T-helper 1 cell treated with Interleukin-12 subunit alpha and Interleukin-12 subunit beta and Interleukin-4 antibody, amounts not matched to agents 30 μg/mL and 1 μg/mL, for 36 hours (primary cell): ENCODE measurements at regions not wholly inside any gene's neighbourhood (a gene's known extent, or its start where the extent isn't known, plus 50 kb on each side); places are given as distances from the start of the nearest gene placed in this dataset.
"Not testable (repeated sequence)": the region's sequence is repeated elsewhere in the genome, so short reads cannot be mapped to it uniquely, and the experiment has no call there.

Source experiments
- H3K27ac Mint-ChIP-seq: one replicate; pipeline ENCODE4 v1.8.0; 2021; ENCODE audit warnings: mild to moderate bottlenecking, mixed read lengths
- H3K27me3 Mint-ChIP-seq: one replicate; pipeline ENCODE4 v1.8.0; 2021; ENCODE audit warnings: low read depth, mixed read lengths
- H3K36me3 Mint-ChIP-seq: one replicate; pipeline ENCODE4 v1.8.0; 2021; ENCODE audit warnings: low read depth, mixed read lengths
- H3K4me1 Mint-ChIP-seq: one replicate; pipeline ENCODE4 v1.8.0; 2021; ENCODE audit warnings: low read depth, mixed read lengths
- H3K4me3 Mint-ChIP-seq: one replicate; pipeline ENCODE4 v1.8.0; 2021; ENCODE audit warnings: mild to moderate bottlenecking, moderate library complexity, mixed read lengths
- H3K9me3 Mint-ChIP-seq: one replicate; pipeline ENCODE4 v1.8.0; 2021; ENCODE audit warnings: mixed read lengths

DNA sequence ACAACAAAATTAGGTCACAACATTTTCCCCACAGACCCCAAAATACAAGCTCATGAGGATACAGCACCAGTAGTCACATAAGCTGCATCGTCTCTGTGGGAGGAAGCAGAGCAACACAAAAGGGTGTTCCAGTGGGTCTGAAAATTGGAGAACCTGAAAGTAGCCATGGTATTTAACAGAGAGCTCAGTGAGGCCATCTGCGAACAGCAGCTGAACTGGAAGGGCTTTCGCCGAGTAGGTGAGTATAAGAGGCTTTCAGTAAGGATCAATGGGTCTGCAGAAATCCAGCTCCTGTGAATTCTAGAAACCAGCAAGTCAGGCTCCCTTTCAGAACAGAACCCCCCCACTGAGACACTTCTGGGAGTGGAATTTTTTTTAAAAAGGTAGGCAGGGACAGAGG is 120.0 kb upstream of the RREB1 start:
- H3K27ac Mint-ChIP-seq = no peak overlapping the region
- H3K9me3 Mint-ChIP-seq = no peaks in the 10 kb centered on the region
- no peak overlapping the region for H3K4me3 Mint-ChIP-seq
- H3K36me3 Mint-ChIP-seq = no peaks in the 10 kb centered on the region
- no peaks in the 10 kb centered on the region for H3K4me1 Mint-ChIP-seq
- H3K27me3 Mint-ChIP-seq = peaks cover 19% of the 10 kb centered on the region

DNA sequence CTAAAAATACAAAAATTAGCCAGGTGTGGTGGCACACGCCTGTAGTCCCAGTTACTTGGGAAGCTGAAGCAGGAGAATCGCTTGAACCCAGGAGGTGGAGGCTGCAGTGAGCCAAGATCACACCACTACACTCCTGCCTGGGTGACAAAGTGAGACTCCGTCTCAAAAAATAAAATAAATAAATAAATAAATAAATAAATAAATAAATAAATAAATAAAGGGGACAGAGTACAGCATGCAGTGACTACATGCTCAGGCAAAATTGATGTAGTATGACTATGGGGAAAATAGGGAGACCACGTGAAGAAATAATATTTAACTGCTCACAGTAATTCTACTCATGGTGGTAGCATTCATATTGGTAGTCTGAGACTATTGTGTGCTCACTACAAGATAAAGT is 117.7 kb upstream of the RREB1 start:
- not testable (repeated sequence) for H3K9me3 Mint-ChIP-seq, H3K36me3 Mint-ChIP-seq, H3K4me3 Mint-ChIP-seq, H3K27ac Mint-ChIP-seq, H3K27me3 Mint-ChIP-seq, H3K4me1 Mint-ChIP-seq

DNA sequence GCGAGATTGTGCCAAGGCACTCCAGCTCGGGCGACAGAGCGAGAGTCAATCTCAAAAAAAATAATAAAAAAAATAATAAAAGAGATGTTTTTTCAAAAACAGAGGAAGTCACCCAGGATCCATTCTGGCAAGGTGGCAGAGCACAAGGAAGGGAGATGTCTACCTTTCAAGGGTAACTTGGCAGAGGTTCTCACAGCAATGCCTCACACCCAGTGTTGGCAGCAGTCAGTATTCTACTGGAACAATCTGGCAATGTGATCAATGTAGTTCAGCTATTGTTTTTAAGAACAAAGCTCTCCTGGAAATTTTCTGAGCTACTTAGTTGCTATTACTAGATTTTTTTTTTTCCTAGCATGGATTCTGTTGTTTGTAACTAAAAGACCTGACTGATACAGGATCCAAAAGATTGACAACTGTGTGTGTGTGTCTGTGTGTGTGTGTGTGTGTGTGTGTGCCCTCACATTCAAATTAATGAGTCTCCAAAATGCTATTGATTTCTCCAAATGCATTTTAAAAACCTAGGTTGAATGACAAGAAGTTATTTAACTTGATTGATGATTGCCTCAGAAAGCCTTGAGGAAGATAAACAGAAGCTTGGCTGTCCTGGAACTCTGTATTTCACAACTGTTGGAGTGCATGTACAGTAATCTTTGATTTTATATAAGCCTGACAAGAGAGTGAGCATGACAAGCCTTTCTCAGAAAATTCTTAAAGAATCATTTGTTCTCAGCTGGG is 114.1 kb upstream of the RREB1 start:
- H3K4me1 Mint-ChIP-seq = no peaks in the 10 kb centered on the region
- no peak overlapping the region for H3K27ac Mint-ChIP-seq
- H3K36me3 Mint-ChIP-seq = no peaks in the 10 kb centered on the region
- peaks cover 14% of the 10 kb centered on the region for H3K27me3 Mint-ChIP-seq
- no peaks in the 10 kb centered on the region for H3K9me3 Mint-ChIP-seq
- H3K4me3 Mint-ChIP-seq = no peak overlapping the region

DNA sequence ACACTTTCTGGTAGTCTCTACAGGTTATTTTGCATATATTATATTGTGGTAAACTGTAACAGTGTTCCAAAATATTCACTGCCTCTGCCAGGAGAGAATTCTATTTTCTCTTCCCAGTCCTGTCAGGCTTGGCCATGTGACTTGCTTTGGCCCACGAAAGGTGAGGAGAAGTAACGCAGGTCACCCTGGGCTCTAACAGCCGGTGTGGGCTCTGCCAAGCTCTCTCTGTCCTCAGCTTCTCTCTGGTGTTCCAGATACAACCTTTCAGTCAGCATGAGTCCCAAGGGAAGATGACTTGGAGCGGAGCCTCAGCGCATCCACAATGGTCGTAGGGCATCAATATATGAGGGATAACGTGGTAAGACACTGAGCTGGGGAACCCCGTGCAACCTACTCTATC is 113.0 kb upstream of the RREB1 start:
- Mint-ChIP-seq H3K9me3 (no peaks in the 10 kb centered on the region), H3K4me3 (no peak overlapping the region), H3K27ac (no peak overlapping the region), H3K4me1 (no peaks in the 10 kb centered on the region), H3K27me3 (peaks cover 16% of the 10 kb centered on the region), H3K36me3 (no peaks in the 10 kb centered on the region)

DNA sequence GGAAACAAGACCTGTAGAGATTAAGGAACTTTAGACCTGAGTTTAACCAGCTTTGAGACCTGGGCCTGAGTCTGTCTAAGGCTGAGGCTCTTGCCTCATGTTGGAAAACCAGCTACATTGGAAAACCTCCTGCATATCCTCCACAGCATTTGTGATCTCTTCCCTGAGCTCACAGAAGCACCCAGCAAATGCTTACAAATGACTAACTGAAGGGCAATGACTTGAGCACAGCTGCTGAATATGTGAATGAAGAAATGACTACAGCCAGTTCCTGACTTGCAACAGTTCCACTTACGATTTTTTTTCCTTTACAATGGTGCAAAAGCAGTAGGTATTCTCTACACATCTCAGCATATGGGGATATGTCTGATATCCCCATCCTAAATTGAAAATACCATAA is 112.4 kb upstream of the RREB1 start:
- Mint-ChIP-seq H3K27ac (no peak overlapping the region), H3K9me3 (no peaks in the 10 kb centered on the region), H3K36me3 (no peaks in the 10 kb centered on the region), H3K4me3 (no peak overlapping the region), H3K4me1 (no peaks in the 10 kb centered on the region), H3K27me3 (peaks cover 18% of the 10 kb centered on the region)

DNA sequence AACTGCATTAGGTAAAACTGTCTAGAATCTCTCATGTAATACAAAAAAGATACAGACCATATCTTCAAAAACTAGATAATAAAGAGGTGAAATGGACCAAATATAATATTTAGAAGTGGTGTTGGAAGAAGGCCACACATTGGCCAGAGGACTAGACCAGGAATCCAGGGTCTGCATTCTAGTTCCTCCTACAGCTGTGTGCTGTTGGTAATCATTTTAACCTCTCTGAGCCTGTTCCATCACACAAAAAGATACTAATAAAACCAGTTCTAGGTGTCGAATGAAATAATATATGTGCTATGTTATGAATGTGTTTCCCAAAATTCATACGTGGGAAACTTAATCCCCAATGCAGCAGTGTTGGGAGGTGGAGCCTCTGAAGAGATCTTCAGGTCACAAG is 111.6 kb upstream of the RREB1 start:
- Mint-ChIP-seq H3K9me3 (no peaks in the 10 kb centered on the region), H3K36me3 (no peaks in the 10 kb centered on the region), H3K4me1 (no peaks in the 10 kb centered on the region), H3K27ac (no peak overlapping the region), H3K27me3 (peaks cover 18% of the 10 kb centered on the region), H3K4me3 (no peak overlapping the region)

DNA sequence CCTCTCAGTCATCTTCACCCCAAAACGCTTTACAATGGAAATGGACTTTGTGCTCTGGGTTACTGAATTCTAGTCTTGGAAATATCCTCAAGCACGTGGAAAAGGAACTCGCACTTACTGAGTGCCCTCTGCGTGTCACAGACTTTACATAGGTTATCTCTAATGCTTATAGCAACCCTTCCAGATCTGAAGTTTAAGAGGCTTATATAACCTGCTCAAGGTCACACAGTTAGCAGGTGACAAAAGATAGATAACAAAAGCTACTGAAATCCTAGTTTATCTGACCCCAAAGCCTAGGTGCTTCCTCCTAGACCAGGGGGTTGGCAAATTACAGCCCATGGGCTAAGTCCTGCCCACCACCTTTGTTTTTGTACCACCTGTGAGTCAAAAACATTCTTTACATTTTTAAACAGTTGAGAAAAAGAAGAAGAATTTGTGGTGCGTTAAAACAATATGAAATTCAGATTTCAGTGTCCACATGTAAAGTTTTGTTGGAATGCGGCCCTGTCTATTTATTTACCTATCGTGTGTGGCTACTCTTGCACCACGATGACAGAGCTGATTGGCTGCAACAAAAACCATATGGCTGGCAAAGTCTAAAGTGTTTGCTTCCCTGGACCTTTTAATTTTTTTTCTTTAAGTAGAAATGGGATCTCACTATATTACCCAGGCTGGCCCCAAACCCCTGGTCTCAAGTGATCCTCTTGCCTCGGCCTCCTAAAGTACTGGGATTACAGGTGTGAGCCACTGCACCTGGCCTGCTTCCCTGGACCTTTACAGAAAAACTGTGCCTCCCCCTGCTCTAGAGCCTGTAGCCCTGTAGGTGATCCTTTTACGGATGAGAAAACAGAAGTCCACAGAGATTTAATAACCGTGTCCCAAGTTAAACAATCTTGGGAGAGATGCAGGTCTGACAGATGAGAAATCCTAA is 110.2 kb upstream of the RREB1 start:
- Mint-ChIP-seq H3K9me3 (no peaks in the 10 kb centered on the region), H3K27ac (no peak overlapping the region), H3K4me3 (no peak overlapping the region), H3K27me3 (peaks cover 18% of the 10 kb centered on the region), H3K36me3 (no peaks in the 10 kb centered on the region), H3K4me1 (no peaks in the 10 kb centered on the region)

DNA sequence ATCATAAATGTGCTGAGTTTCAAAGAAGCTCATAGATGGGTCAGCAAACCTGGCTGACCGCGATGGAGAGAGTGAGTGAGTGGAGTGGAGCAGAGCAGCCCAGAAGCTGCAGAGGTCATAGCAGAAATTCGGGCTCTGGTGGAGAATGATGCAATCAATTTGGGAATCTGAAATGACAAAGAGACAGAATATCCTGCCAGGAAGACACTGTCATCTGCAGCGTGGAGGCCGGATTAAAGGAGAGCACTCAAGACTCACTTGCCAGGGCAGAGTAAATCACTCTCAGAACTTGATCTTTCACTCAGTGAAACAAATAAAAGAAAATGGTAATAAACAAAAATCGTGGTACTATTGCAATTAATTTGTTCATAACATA is 109.6 kb upstream of the RREB1 start:
- Mint-ChIP-seq H3K4me3 (no peak overlapping the region), H3K27ac (no peak overlapping the region), H3K9me3 (no peaks in the 10 kb centered on the region), H3K4me1 (no peaks in the 10 kb centered on the region), H3K27me3 (peaks cover 18% of the 10 kb centered on the region), H3K36me3 (no peaks in the 10 kb centered on the region)

DNA sequence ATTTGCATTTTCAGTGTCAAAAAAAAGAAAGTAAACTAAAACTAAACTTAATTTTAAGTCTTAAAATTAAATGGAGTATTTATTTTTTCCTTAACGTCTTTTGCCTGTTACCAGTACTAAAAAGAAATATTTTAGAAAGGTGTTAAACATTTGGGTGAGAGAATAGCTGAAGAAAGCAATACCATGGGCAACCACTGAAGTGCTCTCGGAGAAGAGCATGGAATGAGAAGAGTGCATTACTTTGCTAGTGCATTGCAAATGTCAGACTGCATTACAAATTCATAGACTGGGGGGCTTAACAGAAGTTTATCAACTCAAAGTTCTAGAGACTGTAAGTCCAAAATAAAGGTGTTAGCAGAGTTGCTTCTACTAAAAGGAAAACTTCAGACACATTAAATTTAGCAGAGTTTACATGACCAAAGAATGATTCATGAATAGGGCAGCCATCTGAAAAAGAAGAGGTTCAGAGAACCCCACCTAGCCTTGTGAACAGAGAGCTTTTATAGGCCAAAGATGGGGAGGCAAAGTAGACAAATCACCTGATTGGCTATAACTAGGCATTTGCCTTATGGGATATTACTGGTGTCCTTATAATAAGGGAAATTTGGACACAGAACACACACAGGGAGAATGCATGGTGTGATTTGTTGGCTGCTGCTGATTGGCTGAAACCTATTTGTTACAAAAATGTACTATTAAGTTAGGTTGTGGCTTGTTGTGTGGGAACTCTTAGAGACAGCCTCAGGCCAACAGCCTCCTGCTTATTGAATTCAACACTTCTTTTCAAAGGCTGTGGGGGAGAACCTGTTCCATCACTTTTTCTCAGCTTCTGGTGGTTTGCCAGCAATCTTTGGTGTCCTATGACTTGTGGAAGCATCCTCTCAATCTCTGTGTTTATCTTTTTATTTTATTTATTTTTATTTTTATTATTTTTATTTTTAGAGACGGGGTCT is 106.7 kb upstream of the RREB1 start:
- Mint-ChIP-seq H3K4me1 (no peaks in the 10 kb centered on the region), H3K4me3 (no peak overlapping the region), H3K27ac (no peak overlapping the region), H3K27me3 (peaks cover 24% of the 10 kb centered on the region), H3K36me3 (no peaks in the 10 kb centered on the region), H3K9me3 (no peaks in the 10 kb centered on the region)

DNA sequence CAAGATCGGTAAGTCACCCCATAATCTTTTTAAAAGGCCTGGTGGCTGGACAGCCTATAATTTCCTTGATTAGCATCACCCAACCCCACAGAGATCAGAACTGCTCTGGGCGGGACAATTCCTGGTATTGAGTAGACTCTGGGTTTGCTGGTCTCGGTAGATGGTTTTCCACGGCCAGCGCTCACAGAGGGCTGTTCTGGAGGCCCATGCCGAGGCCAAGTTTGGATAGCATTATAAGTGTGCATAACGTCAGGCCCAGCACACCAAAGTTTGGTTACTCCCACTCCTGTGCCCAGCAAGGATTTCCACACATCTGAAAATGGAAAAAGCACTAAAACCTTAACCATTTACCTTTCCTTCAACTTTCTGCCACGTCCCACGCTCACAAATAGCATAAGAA is 104.7 kb upstream of the RREB1 start:
- H3K27ac Mint-ChIP-seq = no peak overlapping the region
- no peak overlapping the region for H3K4me3 Mint-ChIP-seq
- peaks cover 19% of the 10 kb centered on the region for H3K27me3 Mint-ChIP-seq
- H3K36me3 Mint-ChIP-seq = no peaks in the 10 kb centered on the region
- no peaks in the 10 kb centered on the region for H3K9me3 Mint-ChIP-seq
- no peaks in the 10 kb centered on the region for H3K4me1 Mint-ChIP-seq

DNA sequence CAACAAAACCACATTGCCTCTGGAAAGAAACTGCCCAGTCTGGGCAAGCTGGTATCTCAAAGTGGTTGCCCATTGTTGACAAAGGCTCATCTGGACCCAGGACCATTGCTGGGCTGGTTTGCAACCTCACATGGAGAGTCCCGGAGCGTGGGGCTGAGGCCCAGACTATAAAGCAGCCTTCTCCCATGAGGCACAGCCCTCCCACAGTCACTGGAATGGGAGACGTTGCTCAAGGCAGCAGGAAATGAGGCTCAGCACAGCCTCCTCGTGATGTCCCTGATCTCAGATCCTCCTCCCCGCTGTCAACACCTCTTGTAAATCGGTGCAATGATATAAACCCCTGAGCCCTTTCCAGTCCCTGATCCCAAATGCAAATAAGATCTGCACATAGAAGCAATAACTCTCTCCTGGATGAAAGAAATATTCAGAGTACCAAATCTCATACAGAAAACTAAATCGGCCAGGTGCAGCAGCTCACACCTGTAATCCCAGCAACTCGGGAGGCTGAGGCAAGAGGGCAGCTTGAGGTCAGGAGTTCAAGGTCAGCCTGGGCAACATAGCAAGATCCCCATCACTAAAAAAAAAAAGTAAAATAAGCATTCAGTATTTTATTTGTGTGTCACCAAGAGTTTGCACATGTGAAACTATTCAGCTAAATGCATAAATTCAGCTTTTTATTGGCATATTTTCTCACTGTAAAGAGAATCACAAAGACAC is 103.0 kb upstream of the RREB1 start:
- peaks cover 21% of the 10 kb centered on the region for H3K27me3 Mint-ChIP-seq
- H3K9me3 Mint-ChIP-seq = no peaks in the 10 kb centered on the region
- H3K36me3 Mint-ChIP-seq = no peaks in the 10 kb centered on the region
- no peak overlapping the region for H3K4me3 Mint-ChIP-seq
- no peaks in the 10 kb centered on the region for H3K4me1 Mint-ChIP-seq
- H3K27ac Mint-ChIP-seq = no peak overlapping the region

DNA sequence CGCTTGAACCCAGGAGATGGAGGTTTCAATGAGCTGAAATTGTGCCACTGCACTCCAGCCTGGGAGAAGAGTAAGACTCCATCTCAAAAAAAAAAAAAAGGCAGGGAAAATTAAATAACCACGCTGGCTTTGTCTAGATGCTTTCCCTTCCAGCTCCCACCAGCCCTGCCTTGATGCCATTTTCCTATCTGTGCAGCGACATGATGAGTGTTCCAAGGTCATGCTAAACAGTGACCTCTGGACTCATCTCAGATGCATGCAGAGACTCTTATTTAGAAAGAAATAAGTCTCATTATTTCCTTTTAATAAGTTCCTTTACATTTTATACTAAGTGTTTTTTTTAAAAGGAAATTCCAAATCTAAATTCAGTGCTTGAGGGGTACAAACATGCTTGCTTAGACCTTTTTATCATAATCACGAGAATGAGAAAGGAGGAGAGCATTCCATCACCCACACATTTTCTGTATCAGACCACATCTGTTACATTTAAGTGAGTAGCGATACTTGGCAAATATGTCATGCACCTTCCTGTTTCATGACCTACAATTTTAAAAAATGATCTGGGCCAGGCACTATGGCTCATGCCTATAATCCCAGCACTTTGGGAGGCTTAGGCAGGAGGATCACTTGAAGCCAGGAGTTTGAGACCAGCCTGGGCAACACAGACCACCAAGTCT is 101.1 kb upstream of the RREB1 start:
- no peak overlapping the region for H3K27ac Mint-ChIP-seq
- no peaks in the 10 kb centered on the region for H3K36me3 Mint-ChIP-seq
- H3K9me3 Mint-ChIP-seq = no peaks in the 10 kb centered on the region
- no peak overlapping the region for H3K4me3 Mint-ChIP-seq
- no peaks in the 10 kb centered on the region for H3K4me1 Mint-ChIP-seq
- peaks cover 18% of the 10 kb centered on the region for H3K27me3 Mint-ChIP-seq

DNA sequence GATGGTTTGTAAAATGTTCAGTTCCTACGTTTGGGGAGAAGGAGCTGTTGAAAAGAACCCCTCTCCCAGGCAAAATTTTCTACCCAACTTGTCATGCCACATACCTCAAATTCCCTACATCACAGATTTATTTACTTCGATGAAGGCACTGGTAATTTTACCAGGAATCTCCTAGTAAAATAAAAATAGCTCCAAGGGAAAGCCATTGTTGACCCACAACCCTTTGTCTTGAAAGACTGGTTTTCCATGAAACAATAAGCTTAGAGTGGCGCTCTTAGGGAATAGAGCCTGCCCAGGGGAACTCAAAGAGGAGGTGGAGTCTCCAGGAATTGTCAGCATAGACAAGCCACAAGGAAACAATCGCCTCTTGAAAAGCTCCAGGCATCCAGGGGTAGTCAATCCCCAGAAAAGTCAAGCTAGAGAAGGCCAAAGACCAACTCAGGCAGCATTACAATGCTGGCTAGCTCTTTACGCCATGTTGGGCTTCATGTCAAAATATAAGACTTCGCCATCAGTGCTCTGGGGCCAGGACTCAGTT is 99.2 kb upstream of the RREB1 start:
- H3K27ac Mint-ChIP-seq = no peak overlapping the region
- H3K4me1 Mint-ChIP-seq = no peaks in the 10 kb centered on the region
- H3K4me3 Mint-ChIP-seq = no peak overlapping the region
- no peaks in the 10 kb centered on the region for H3K36me3 Mint-ChIP-seq
- peaks cover 28% of the 10 kb centered on the region for H3K27me3 Mint-ChIP-seq
- no peaks in the 10 kb centered on the region for H3K9me3 Mint-ChIP-seq
